Right atrium auricular region (tissue), 2 donors: ENCODE measurements at regions not wholly inside any gene's neighbourhood (a gene's known extent, or its start where the extent isn't known, plus 50 kb on each side); places are given as distances from the start of the nearest gene placed in this dataset.

ENCODE experiments used
- DNase-seq: peaks from one replicate; pipeline ENCODE4 v3.0.0-alpha.2; 2019; ENCODE audit warnings: low spot score
- H3K27ac ChIP-seq, 2 donors: fragments of 200-600 bp; sonication (generic); 1 replicate in 1 of 2; 2 replicates in 1 of 2; pipeline ENCODE4 v1.5.1; 2016 to 2019
- H3K27me3 ChIP-seq, 2 donors: fragments of 200-600 bp; sonication (generic); one replicate each; pipeline versions ENCODE4 v1.5.1 to v1.6.0; 2017 to 2019
- H3K36me3 ChIP-seq: fragments of 200-600 bp; sonication (generic); one replicate; pipeline ENCODE4 v1.5.1; 2016
- H3K4me1 ChIP-seq, 2 donors: fragments of 200-600 bp; sonication (generic); one replicate each; pipeline versions ENCODE4 v1.5.1 to v1.6.0; 2017 to 2019
- H3K4me3 ChIP-seq, 2 donors: fragments of 200-600 bp; sonication (generic); 1 replicate in 1 of 2; 2 replicates in 1 of 2; pipeline ENCODE4 v1.5.1; 2017 to 2019; ENCODE audit warnings: mild to moderate bottlenecking in 1 of 2, moderate library complexity in 1 of 2
- H3K9me3 ChIP-seq, 2 donors: fragments of 200-600 bp; sonication (generic); one replicate each; pipeline ENCODE4 v1.5.1; 2019
- CTCF ChIP-seq, 2 donors: fragments of 200-600 bp; sonication (generic); IDR thresholded peaks; one replicate each; pipeline ENCODE4 v1.5.1; 2019; ENCODE audit warnings: antibody characterized with exemption in 2 of 2

- no peaks in the 10 kb centered on the region for H3K9me3 ChIP-seq
- no peak overlapping the region for H3K4me3 ChIP-seq
- no peak overlapping the region for H3K27ac ChIP-seq
- no peak for DNase-seq
- no peaks in the 10 kb centered on the region for H3K4me1 ChIP-seq
- H3K36me3 ChIP-seq: no peaks in the 10 kb centered on the region
- H3K27me3 ChIP-seq: no peaks in the 10 kb centered on the region
- no peak for TF ChIP-seq CTCF (IDR thresholded peaks at IDR 0.05)
Observed at GRCh38 chrX:141375011-141375760, 132.9 kb upstream of the SPANXC start.

GRCh38 chrX:141341743-141342142 is 99.4 kb upstream of the SPANXC start:
- Histone ChIP-seq H3K36me3 (no peaks in the 10 kb centered on the region), H3K4me1 (no peaks in the 10 kb centered on the region), H3K27ac (no peak overlapping the region), H3K9me3 (no peaks in the 10 kb centered on the region), H3K4me3 (no peak overlapping the region), H3K27me3 (no peaks in the 10 kb centered on the region)
- TF ChIP-seq CTCF (IDR thresholded peaks at IDR 0.05): no peak
- DNase-seq: no peak

- Histone ChIP-seq H3K27me3 (no peaks in the 10 kb centered on the region), H3K36me3 (no peaks in the 10 kb centered on the region), H3K9me3 (no peaks in the 10 kb centered on the region), H3K4me3 (no peak overlapping the region), H3K27ac (no peak overlapping the region), H3K4me1 (no peaks in the 10 kb centered on the region)
- DNase-seq: no peak
- TF ChIP-seq CTCF (IDR thresholded peaks at IDR 0.05): no peak
Observed at GRCh38 chrX:141341341-141341740, 99.0 kb upstream of the SPANXC start.

GRCh38 chrX:141320801-141321200 is 78.5 kb upstream of the SPANXC start:
- no peaks in the 10 kb centered on the region for H3K36me3 ChIP-seq

GRCh38 chrX:141314441-141314840 is 72.1 kb upstream of the SPANXC start:
- no peak for DNase-seq
- no peaks in the 10 kb centered on the region for H3K4me1 ChIP-seq
- H3K4me3 ChIP-seq: no peak overlapping the region
- no peak for TF ChIP-seq CTCF (IDR thresholded peaks at IDR 0.05)
- H3K27ac ChIP-seq: no peak overlapping the region
- no peaks in the 10 kb centered on the region for H3K27me3 ChIP-seq
- H3K36me3 ChIP-seq: no peaks in the 10 kb centered on the region
- no peaks in the 10 kb centered on the region for H3K9me3 ChIP-seq

More at GRCh38 chrX:141320801-141321200, 78.5 kb upstream of the SPANXC start:
- H3K27me3 ChIP-seq: no peaks in the 10 kb centered on the region
- H3K4me1 ChIP-seq: no peaks in the 10 kb centered on the region
- DNase-seq: no peak
- TF ChIP-seq CTCF (IDR thresholded peaks at IDR 0.05): no peak
- H3K9me3 ChIP-seq: no peaks in the 10 kb centered on the region
- H3K4me3 ChIP-seq: no peak overlapping the region
- no peak overlapping the region for H3K27ac ChIP-seq

GRCh38 chrX:141301017-141301416 is 58.7 kb upstream of the SPANXC start:
- Histone ChIP-seq H3K27ac (no peak overlapping the region), H3K27me3 (no peaks in the 10 kb centered on the region), H3K4me1 (no peaks in the 10 kb centered on the region), H3K36me3 (no peaks in the 10 kb centered on the region), H3K9me3 (peaks cover 0 to 7% of the 10 kb centered on the region in 2 donors), H3K4me3 (no peak overlapping the region)
- no peak for DNase-seq
- TF ChIP-seq CTCF (IDR thresholded peaks at IDR 0.05): no peak
